ENCODE measurements at regions not wholly inside any gene's neighbourhood (a gene's known extent, or its start where the extent isn't known, plus 50 kb on each side); places are given as distances from the start of the nearest gene placed in this dataset.

GRCh38 chr4:130563889-130564418 is 1468.0 kb downstream of the C4orf33 start:
- Histone ChIP-seq H3K9me3 (replicated peaks in 1 of 2; ENCODE audit: control insufficient read depth in 1 of 2, insufficient read depth in 1 of 2, low read length in 2 of 2) (no peaks in the 10 kb centered on the region), H3K27ac (ENCODE audit: low read depth in 1 of 2, low read length in 2 of 2) (no peak overlapping the region), H3K4me1 (ENCODE audit: control insufficient read depth in 1 of 2, insufficient read depth in 2 of 2, low read length in 2 of 2) (no peaks in the 10 kb centered on the region), H3K27me3 (ENCODE audit: control insufficient read depth in 2 of 2, insufficient read depth in 2 of 2, low read length in 2 of 2) (no peaks in the 10 kb centered on the region), H3K4me2 (replicated peaks; ENCODE audit: extremely low read depth, low read length, poor library complexity, severe bottlenecking) (no peak overlapping the region), H3K9ac (ENCODE audit: insufficient read depth, low read length, poor library complexity, severe bottlenecking) (no peak overlapping the region), H3K79me2 (ENCODE audit: insufficient read depth, low read length) (no peaks in the 10 kb centered on the region), H4K20me1 (ENCODE audit: insufficient read depth, low read length) (no peaks in the 10 kb centered on the region), H3K36me3 (replicated peaks in 1 of 2; ENCODE audit: control insufficient read depth in 1 of 2, insufficient read depth in 2 of 2, low read length in 2 of 2) (no peaks in the 10 kb centered on the region), H2AFZ (ENCODE audit: insufficient read depth, low read depth, low read length, poor library complexity, severe bottlenecking) (no peak overlapping the region), H3K4me3 (replicated peaks in 1 of 3; ENCODE audit: low read depth in 2 of 3, low read length in 3 of 3) (no peak overlapping the region)
- intact Hi-C loops (cut with micrococcal nuclease), result no loop called here
- H3K4me3 Mint-ChIP-seq, result no peak overlapping the region
- DNase-seq, result no peak
- H3K27ac Mint-ChIP-seq, result no peak overlapping the region
- peaks cover 0 to 4% (median 0%) of the 10 kb centered on the region in 7 donors for H3K9me3 Mint-ChIP-seq
- H3K27me3 Mint-ChIP-seq (ENCODE audit: low read depth in 3 of 3), result peaks cover 0 to 2% (median 0%) of the 10 kb centered on the region in 3 donors
- no peak for TF ChIP-seq CTCF (IDR thresholded peaks at IDR 0.05)
- H3K36me3 Mint-ChIP-seq, result no peaks in the 10 kb centered on the region
- no peaks in the 10 kb centered on the region for H3K4me1 Mint-ChIP-seq
- 89% methylated on average over 1 of the region's 1 CpG for whole genome bisulfite sequencing (ENCODE audit: insufficient coverage)

- no peak for TF ChIP-seq CTCF (IDR thresholded peaks at IDR 0.05)
- Mint-ChIP-seq H3K9me3 (peaks cover 0 to 4% (median 0%) of the 10 kb centered on the region in 7 donors), H3K27me3 (ENCODE audit: low read depth in 3 of 3) (no peaks in the 10 kb centered on the region), H3K27ac (no peak overlapping the region), H3K4me3 (no peak overlapping the region), H3K4me1 (no peaks in the 10 kb centered on the region), H3K36me3 (no peaks in the 10 kb centered on the region)
- Histone ChIP-seq H3K36me3 (replicated peaks in 1 of 2; ENCODE audit: control insufficient read depth in 1 of 2, insufficient read depth in 2 of 2, low read length in 2 of 2) (no peaks in the 10 kb centered on the region), H3K9me3 (replicated peaks in 1 of 2; ENCODE audit: control insufficient read depth in 1 of 2, insufficient read depth in 1 of 2, low read length in 2 of 2) (no peaks in the 10 kb centered on the region), H3K4me3 (replicated peaks in 1 of 3; ENCODE audit: low read depth in 2 of 3, low read length in 3 of 3) (no peak overlapping the region), H3K27ac (ENCODE audit: low read depth in 1 of 2, low read length in 2 of 2) (no peak overlapping the region), H4K20me1 (ENCODE audit: insufficient read depth, low read length) (no peaks in the 10 kb centered on the region), H2AFZ (ENCODE audit: insufficient read depth, low read depth, low read length, poor library complexity, severe bottlenecking) (no peak overlapping the region), H3K27me3 (ENCODE audit: control insufficient read depth in 2 of 2, insufficient read depth in 2 of 2, low read length in 2 of 2) (no peaks in the 10 kb centered on the region), H3K4me2 (replicated peaks; ENCODE audit: extremely low read depth, low read length, poor library complexity, severe bottlenecking) (no peak overlapping the region), H3K79me2 (ENCODE audit: insufficient read depth, low read length) (no peaks in the 10 kb centered on the region), H3K9ac (ENCODE audit: insufficient read depth, low read length, poor library complexity, severe bottlenecking) (no peak overlapping the region), H3K4me1 (ENCODE audit: control insufficient read depth in 1 of 2, insufficient read depth in 2 of 2, low read length in 2 of 2) (no peaks in the 10 kb centered on the region)
- intact Hi-C loops (cut with micrococcal nuclease), result no loop called here
- DNase-seq, result no peak
- no CpG with 5 or more reads among the region's 1 CpG for WGBS (ENCODE audit: insufficient coverage)
Observed at GRCh38 chr4:130568746-130569145, 1472.8 kb downstream of the C4orf33 start.
